Trophoblast cell (in vitro differentiated cells and primary cell): ENCODE measurements at regions not wholly inside any gene's neighbourhood (a gene's known extent, or its start where the extent isn't known, plus 50 kb on each side); places are given as distances from the start of the nearest gene placed in this dataset.

ENCODE experiments used
- DNase-seq, 2 donors: peaks; one replicate each; pipeline ENCODE4 v3.0.0-alpha.2; 2016
- H2AFZ ChIP-seq: 2 replicates; pipeline ENCODE4 v1.6.1; 2013; ENCODE audit warnings: low read length, moderate library complexity, mild to moderate bottlenecking; ENCODE audit not compliant: insufficient read depth, poor library complexity
- H2AK5ac ChIP-seq: 2 replicates; pipeline ENCODE4 v1.6.1; 2013; ENCODE audit warnings: mild to moderate bottlenecking, low read length
- H2BK120ac ChIP-seq: 2 replicates; pipeline ENCODE4 v1.6.1; 2013; ENCODE audit warnings: low read length, mild to moderate bottlenecking, moderate library complexity; ENCODE audit not compliant: insufficient read depth, poor library complexity
- H2BK12ac ChIP-seq: 2 replicates; pipeline ENCODE4 v1.6.1; 2013; ENCODE audit warnings: mild to moderate bottlenecking, low read length, moderate library complexity
- H2BK5ac ChIP-seq: 2 replicates; pipeline ENCODE4 v1.6.1; 2013; ENCODE audit warnings: low read length, low read depth, moderate library complexity, mild to moderate bottlenecking; ENCODE audit not compliant: poor library complexity
- H3K14ac ChIP-seq: 2 replicates; pipeline ENCODE4 v1.6.1; 2013; ENCODE audit warnings: mild to moderate bottlenecking, low read length
- H3K18ac ChIP-seq: 2 replicates; pipeline ENCODE4 v1.6.1; 2013; ENCODE audit warnings: mild to moderate bottlenecking, low read length
- H3K23ac ChIP-seq: 2 replicates; pipeline ENCODE4 v1.6.1; 2013; ENCODE audit warnings: low read length
- H3K27ac ChIP-seq: 2 replicates; pipeline ENCODE4 v1.5.1; 2013; ENCODE audit warnings: low read depth, mild to moderate bottlenecking, inconsistent platforms, low read length, moderate library complexity
- H3K27me3 ChIP-seq: 2 replicates; pipeline ENCODE4 v1.6.1; 2013; ENCODE audit warnings: inconsistent platforms, mild to moderate bottlenecking, low read length, moderate library complexity; ENCODE audit not compliant: insufficient read depth
- H3K36me3 ChIP-seq, 2 experiments: 1 replicate in 1 of 2; 2 replicates in 1 of 2; pipeline ENCODE4 v1.6.1; 2013; ENCODE audit warnings: low read length in 2 of 2, mild to moderate bottlenecking in 2 of 2, moderate library complexity in 1 of 2; ENCODE audit not compliant: insufficient read depth in 2 of 2, control insufficient read depth in 1 of 2
- H3K4ac ChIP-seq: 2 replicates; pipeline ENCODE4 v1.6.1; 2013; ENCODE audit warnings: low read depth, mild to moderate bottlenecking, low read length, moderate library complexity
- H3K4me1 ChIP-seq, 2 experiments: 1 replicate in 1 of 2; 2 replicates in 1 of 2; pipeline ENCODE4 v1.6.1; 2013; ENCODE audit warnings: low read length in 2 of 2, mild to moderate bottlenecking in 2 of 2, moderate library complexity in 1 of 2; ENCODE audit not compliant: insufficient read depth in 2 of 2, control insufficient read depth in 1 of 2
- H3K4me2 ChIP-seq: 2 replicates; pipeline ENCODE4 v1.6.1; 2013; ENCODE audit warnings: inconsistent platforms, mild to moderate bottlenecking, low read length, moderate library complexity
- H3K4me3 ChIP-seq: 2 replicates; pipeline ENCODE4 v1.5.1; 2013; ENCODE audit warnings: mild to moderate bottlenecking, low read depth, low read length, inconsistent platforms
- H3K79me1 ChIP-seq: one replicate; pipeline ENCODE4 v1.6.1; 2013; ENCODE audit warnings: low read length
- H3K79me2 ChIP-seq: 2 replicates; pipeline ENCODE4 v1.6.1; 2013; ENCODE audit warnings: low read length, mild to moderate bottlenecking; ENCODE audit not compliant: control insufficient read depth, insufficient read depth, poor library complexity
- H3K9ac ChIP-seq: 2 replicates; pipeline ENCODE4 v1.6.1; 2013; ENCODE audit warnings: mild to moderate bottlenecking, low read length
- H3K9me3 ChIP-seq: 2 replicates; pipeline ENCODE4 v1.6.1; 2013; ENCODE audit warnings: low read depth, mild to moderate bottlenecking, control low read depth, inconsistent platforms, low read length; ENCODE audit not compliant: insufficient read depth
- H4K12ac ChIP-seq: 2 replicates; pipeline ENCODE4 v1.6.1; 2013; ENCODE audit warnings: low read depth, mild to moderate bottlenecking, low read length, moderate library complexity
- H4K8ac ChIP-seq: 2 replicates; pipeline ENCODE4 v1.6.1; 2013; ENCODE audit warnings: low read depth, mild to moderate bottlenecking, low read length, moderate library complexity
- H4K91ac ChIP-seq: one replicate; pipeline ENCODE4 v1.6.1; 2013; ENCODE audit warnings: low read depth, mild to moderate bottlenecking, low read length, moderate library complexity
- WGBS: extraction: QIAGEN DNeasy Blood & Tissue Kit; methylation state at CpG from one replicate; pipeline ENCODE4 v1.1.7; 2013; ENCODE audit warnings: missing lambda C conversion rate; ENCODE audit not compliant: insufficient read length, insufficient coverage; ENCODE audit errors: extremely low coverage; 5-methylcytosine and 5-hydroxymethylcytosine counted together

- no peak for DNase-seq
- no peak overlapping the region for H4K8ac ChIP-seq
- no peaks in the 10 kb centered on the region for H3K79me1 ChIP-seq
- no peak overlapping the region for H2AK5ac ChIP-seq
- no peak overlapping the region for H3K14ac ChIP-seq
- no peak overlapping the region for H2BK12ac ChIP-seq
- no CpG with 5 or more reads among the region's 4 CpGs for WGBS
- no peak overlapping the region for H3K4me3 ChIP-seq
- no peaks in the 10 kb centered on the region for H3K36me3 ChIP-seq
- H3K27me3 ChIP-seq = no peaks in the 10 kb centered on the region
- no peak overlapping the region for H4K91ac ChIP-seq
- no peak overlapping the region for H2AFZ ChIP-seq
- H3K9me3 ChIP-seq = no peaks in the 10 kb centered on the region
- H3K79me2 ChIP-seq = no peaks in the 10 kb centered on the region
- H3K4me1 ChIP-seq = peaks cover 0 to 10% of the 10 kb centered on the region in 2 experiments
- H2BK5ac ChIP-seq = no peak overlapping the region
- no peak overlapping the region for H3K4me2 ChIP-seq
- no peak overlapping the region for H2BK120ac ChIP-seq
- H3K9ac ChIP-seq = no peak overlapping the region
- no peak overlapping the region for H3K4ac ChIP-seq
- no peak overlapping the region for H3K27ac ChIP-seq
- no peak overlapping the region for H3K23ac ChIP-seq
- no peak overlapping the region for H4K12ac ChIP-seq
- H3K18ac ChIP-seq = no peak overlapping the region
Observed at GRCh38 chr3:5579946-5580345, 392.4 kb downstream of the EDEM1 start.

- no peak overlapping the region for H4K8ac ChIP-seq
- H3K79me2 ChIP-seq = no peaks in the 10 kb centered on the region
- no peak overlapping the region for H3K9ac ChIP-seq
- no peaks in the 10 kb centered on the region for H3K27me3 ChIP-seq
- no peaks in the 10 kb centered on the region for H3K79me1 ChIP-seq
- H3K4me3 ChIP-seq = no peak overlapping the region
- H3K14ac ChIP-seq = no peak overlapping the region
- no peak overlapping the region for H2BK120ac ChIP-seq
- H3K36me3 ChIP-seq = no peaks in the 10 kb centered on the region
- no CpG with 5 or more reads among the region's 2 CpGs for WGBS
- no peak overlapping the region for H2BK5ac ChIP-seq
- no peak overlapping the region for H4K12ac ChIP-seq
- no peak overlapping the region for H4K91ac ChIP-seq
- H2BK12ac ChIP-seq = no peak overlapping the region
- H3K27ac ChIP-seq = no peak overlapping the region
- no peak overlapping the region for H3K23ac ChIP-seq
- no peak overlapping the region for H3K18ac ChIP-seq
- H3K4ac ChIP-seq = no peak overlapping the region
- DNase-seq = no peak
- no peak overlapping the region for H2AK5ac ChIP-seq
- H3K4me1 ChIP-seq = peaks cover 0 to 10% of the 10 kb centered on the region in 2 experiments
- H3K4me2 ChIP-seq = no peak overlapping the region
- no peaks in the 10 kb centered on the region for H3K9me3 ChIP-seq
- H2AFZ ChIP-seq = no peak overlapping the region
Observed at GRCh38 chr3:5580826-5581225, 393.3 kb downstream of the EDEM1 start.

GRCh38 chr3:5581743-5582142, 394.2 kb downstream of the EDEM1 start:
- no peak overlapping the region for H3K18ac ChIP-seq
- no peak overlapping the region for H2AK5ac ChIP-seq
- H3K4me1 ChIP-seq = peaks cover 0 to 10% of the 10 kb centered on the region in 2 experiments
- H3K4me3 ChIP-seq = no peak overlapping the region
- no peak overlapping the region for H3K4ac ChIP-seq
- H3K79me2 ChIP-seq = no peaks in the 10 kb centered on the region
- no peak overlapping the region for H3K9ac ChIP-seq
- no peaks in the 10 kb centered on the region for H3K27me3 ChIP-seq
- H3K79me1 ChIP-seq = no peaks in the 10 kb centered on the region
- H4K8ac ChIP-seq = no peak overlapping the region
- no peak overlapping the region for H3K27ac ChIP-seq
- H2BK120ac ChIP-seq = no peak overlapping the region
- H2BK5ac ChIP-seq = no peak overlapping the region
- H4K12ac ChIP-seq = no peak overlapping the region
- no peak overlapping the region for H3K14ac ChIP-seq
- H3K9me3 ChIP-seq = no peaks in the 10 kb centered on the region
- H3K23ac ChIP-seq = no peak overlapping the region
- H4K91ac ChIP-seq = no peak overlapping the region
- H2BK12ac ChIP-seq = no peak overlapping the region
- H3K36me3 ChIP-seq = no peaks in the 10 kb centered on the region
- WGBS = no CpG with 5 or more reads among the region's 2 CpGs
- peak; percentile 49 to 65 for DNase-seq
- H2AFZ ChIP-seq = no peak overlapping the region
- H3K4me2 ChIP-seq = no peak overlapping the region

GRCh38 chr3:5583920-5584319, 396.4 kb downstream of the EDEM1 start:
- Histone ChIP-seq H4K12ac (no peak overlapping the region), H3K4ac (no peak overlapping the region), H2BK5ac (no peak overlapping the region), H3K9ac (no peak overlapping the region), H4K91ac (no peak overlapping the region), H3K23ac (peak overlapping the region; percentile 21), H3K4me2 (no peak overlapping the region), H3K27ac (no peak overlapping the region), H3K4me3 (no peak overlapping the region), H3K27me3 (no peaks in the 10 kb centered on the region), H2AFZ (no peak overlapping the region), H3K18ac (no peak overlapping the region), H3K79me1 (no peaks in the 10 kb centered on the region), H3K79me2 (no peaks in the 10 kb centered on the region), H3K36me3 (no peaks in the 10 kb centered on the region), H4K8ac (no peak overlapping the region), H3K14ac (no peak overlapping the region), H2BK12ac (no peak overlapping the region), H2AK5ac (no peak overlapping the region), H2BK120ac (no peak overlapping the region), H3K4me1 (peaks cover 0 to 10% of the 10 kb centered on the region in 2 experiments), H3K9me3 (no peaks in the 10 kb centered on the region)
- WGBS = no CpG with 5 or more reads among the region's 4 CpGs
- DNase-seq = peak; percentile 5 to 41
